Endothelial cell of umbilical vein (primary cell): ENCODE measurements at regions not wholly inside any gene's neighbourhood (a gene's known extent, or its start where the extent isn't known, plus 50 kb on each side); places are given as distances from the start of the nearest gene placed in this dataset.

Experiments
- BruUV-seq: library from RNA; stranded (reverse); fragments of 400-500 nt; replicated peaks from 2 replicates; lab custom pipeline; 2021; lab: Mats Ljungman, UMichigan
- CTCF ChIA-PET: fragments of 300-600, 350-600 bp; sonication (Branson Sonifier 250); formaldehyde crosslinking; loops from one replicate; lab custom pipeline; 2021; ENCODE audit warnings: antibody characterized with exemption, inconsistent platforms; lab: Charles Lee
- POLR2A ChIA-PET: fragments of 300-600, 350-600 bp; sonication (Branson Sonifier 250); formaldehyde crosslinking; loops from one replicate; lab custom pipeline; 2021; ENCODE audit warnings: antibody characterized with exemption, inconsistent platforms; lab: Charles Lee
- DNase-seq: peaks from one replicate; pipeline ENCODE4 v3.0.0-alpha.2; 2011; ENCODE audit warnings: low read depth, low spot score
- FAIRE-seq: peaks from 2 replicates; lab custom pipeline; 2011; peaks lifted over from hg19 to GRCh38; lab: Jason Lieb, UNC
- H2AFZ ChIP-seq: 2 replicates; pipeline ENCODE4 v1.6.0; 2012; ENCODE audit warnings: low read depth, low read length, control low read depth, inconsistent platforms
- H3K27ac ChIP-seq: 2 replicates; pipeline ENCODE4 v1.5.1; 2011; ENCODE audit warnings: low read depth, mild to moderate bottlenecking, control low read depth, low read length, moderate library complexity; ENCODE audit not compliant: insufficient read depth
- H3K27me3 ChIP-seq, 2 experiments: 2 replicates each; pipeline versions ENCODE4 v1.6.0 to v1.6.1; 2011; ENCODE audit warnings: low read length in 2 of 2, mixed read lengths in 1 of 2; ENCODE audit not compliant: control insufficient read depth in 2 of 2, insufficient read depth in 2 of 2
- H3K36me3 ChIP-seq, 2 experiments: 2 replicates in 1 of 2; 3 replicates in 1 of 2; pipeline ENCODE4 v1.5.1; 2011; ENCODE audit warnings: low read length in 2 of 2, mild to moderate bottlenecking in 1 of 2, moderate library complexity in 1 of 2; ENCODE audit not compliant: control insufficient read depth in 2 of 2, insufficient read depth in 2 of 2; ENCODE audit errors: extremely low read depth in 1 of 2
- H3K4me1 ChIP-seq: 3 replicates; pipeline ENCODE4 v1.5.1; 2011; ENCODE audit warnings: mild to moderate bottlenecking, low read length; ENCODE audit not compliant: control insufficient read depth, insufficient read depth; ENCODE audit errors: extremely low read depth
- H3K4me2 ChIP-seq: 2 replicates; pipeline ENCODE4 v1.6.1; 2011; ENCODE audit warnings: low read length, control low read depth, mixed read lengths; ENCODE audit not compliant: insufficient read depth
- H3K4me3 ChIP-seq, 3 experiments: fragments of 200-600 bp in 1 of 3; sonication (generic), shearing (Covaris generic) in 1 of 3; replicated peaks in 1 of 3; 2 replicates each; pipeline ENCODE4 v1.5.1; 2011 to 2016; ENCODE audit warnings: control low read depth in 3 of 3, low read length in 3 of 3, mild to moderate bottlenecking in 2 of 3, inconsistent platforms in 1 of 3, low read depth in 1 of 3, moderate library complexity in 1 of 3; ENCODE audit not compliant: insufficient read depth in 1 of 3
- H3K79me2 ChIP-seq: 2 replicates; pipeline ENCODE4 v1.6.0; 2012; ENCODE audit warnings: low read length, inconsistent platforms; ENCODE audit not compliant: control insufficient read depth, insufficient read depth
- H3K9ac ChIP-seq: replicated peaks from 2 replicates; pipeline ENCODE3; 2011; ENCODE audit warnings: low read length, control low read depth; ENCODE audit not compliant: insufficient read depth; ENCODE audit errors: extremely low read depth
- H3K9me1 ChIP-seq: replicated peaks from 3 replicates; pipeline ENCODE4 v1.6.0; 2011; ENCODE audit warnings: mild to moderate bottlenecking, low read length; ENCODE audit not compliant: control insufficient read depth, insufficient read depth; ENCODE audit errors: extremely low read depth
- H3K9me3 ChIP-seq: replicated peaks from 2 replicates; pipeline ENCODE4 v1.5.1; 2012; ENCODE audit warnings: low read length, inconsistent platforms; ENCODE audit not compliant: control insufficient read depth, insufficient read depth
- H4K20me1 ChIP-seq: replicated peaks from 2 replicates; pipeline ENCODE3; 2011; ENCODE audit warnings: mild to moderate bottlenecking, low read length; ENCODE audit not compliant: control insufficient read depth, insufficient read depth; ENCODE audit errors: extremely low read depth
- CTCF ChIP-seq, 2 donors: IDR thresholded peaks; 1 replicate in 1 of 2; 2 replicates in 1 of 2; pipeline ENCODE4 v1.5.1; 2011; ENCODE audit warnings: low read length in 2 of 2, mild to moderate bottlenecking in 2 of 2, moderate library complexity in 2 of 2, control low read depth in 1 of 2, inconsistent platforms in 1 of 2, low read depth in 1 of 2; ENCODE audit not compliant: insufficient read depth in 1 of 2; ENCODE audit errors: extremely low read depth in 1 of 2
- EZH2 ChIP-seq: IDR thresholded peaks from 2 replicates; pipeline ENCODE4 v1.6.1; 2012; ENCODE audit warnings: borderline replicate concordance, low read depth, mild to moderate bottlenecking, moderate library complexity, low read length, inconsistent platforms; ENCODE audit not compliant: severe bottlenecking
- FOS ChIP-seq: IDR thresholded peaks from 2 replicates; pipeline ENCODE4 v1.6.1; 2011; ENCODE audit warnings: mild to moderate bottlenecking, low read length, moderate library complexity, borderline replicate concordance; ENCODE audit not compliant: insufficient read depth
- GATA2 ChIP-seq: IDR thresholded peaks from 2 replicates; pipeline ENCODE4 v1.7.0; 2011; ENCODE audit warnings: low read depth, mild to moderate bottlenecking, moderate library complexity, mixed read lengths, low read length; ENCODE audit not compliant: insufficient read length, insufficient read depth
- JUN ChIP-seq: IDR thresholded peaks from 2 replicates; pipeline ENCODE4 v1.6.1; 2011; ENCODE audit warnings: borderline replicate concordance, low read depth; ENCODE audit not compliant: insufficient read length, insufficient read depth
- MAX ChIP-seq: IDR thresholded peaks from 2 replicates; pipeline ENCODE4 v1.6.1; 2011; ENCODE audit not compliant: insufficient read depth, insufficient read length
- MYC ChIP-seq: IDR thresholded peaks from one replicate; pipeline ENCODE4 v1.6.1; 2011; ENCODE audit warnings: mild to moderate bottlenecking, low read depth, low read length
- POLR2A ChIP-seq: IDR thresholded peaks from 2 replicates; pipeline ENCODE4 v1.6.1; 2012; ENCODE audit warnings: low read depth, mild to moderate bottlenecking, control low read depth, low read length
- POLR2AphosphoS5 ChIP-seq: IDR thresholded peaks from 2 replicates; pipeline ENCODE4 v1.6.1; 2012; ENCODE audit warnings: low read depth, mild to moderate bottlenecking, control low read depth, low read length, moderate library complexity; ENCODE audit not compliant: insufficient read depth
- dilution Hi-C: fragments of 300-500 bp; cut with MboI; formaldehyde crosslinking; loops from one replicate; pipeline ENCODE4 v1.15.0; 2019; ENCODE audit warnings: low sequenced_read_pairs; ENCODE audit not compliant: extremely low pct_ligation_motif_present
- intact Hi-C: fragments of 100-400 bp; cut with micrococcal nuclease; formaldehyde crosslinking; loops from one replicate; pipeline ENCODE4 v1.10.0; 2022

- Histone ChIP-seq H3K9me3 (no peaks in the 10 kb centered on the region), H4K20me1 (no peaks in the 10 kb centered on the region), H3K9ac (no peak overlapping the region), H3K27ac (no peak overlapping the region), H3K4me1 (no peaks in the 10 kb centered on the region), H3K9me1 (no peaks in the 10 kb centered on the region), H2AFZ (no peak overlapping the region), H3K4me3 (no peak overlapping the region), H3K4me2 (no peak overlapping the region), H3K79me2 (no peaks in the 10 kb centered on the region), H3K27me3 (no peaks in the 10 kb centered on the region), H3K36me3 (no peaks in the 10 kb centered on the region)
- ChIA-PET CTCF (interaction anchor here (0.9 kb wide), 1 partner anchor 27 kb away, joined by 3 read pairs; no protein-coding TSS in a partner anchor), POLR2A (no interaction called here)
- no TSS peak for BruUV-seq
- dilution Hi-C loops: no loop called here
- TF ChIP-seq MYC (no peak), EZH2 (no peak), JUN (no peak), POLR2A (no peak), CTCF (IDR thresholded peaks at IDR 0.05; ENCODE audit: extremely low read depth in 1 of 2, insufficient read depth in 1 of 2, low read depth in 1 of 2, low read length in 2 of 2) (no peak), POLR2AphosphoS5 (no peak), MAX (no peak), FOS (no peak), GATA2 (no peak)
- DNase-seq: no peak
- FAIRE-seq: no peak
- intact Hi-C loops: no loop called here
Observed at GRCh38 chr4:81698538-81699296, 227.0 kb upstream of the RASGEF1B start.
